Esophagus muscularis mucosa (tissue), 4 donors: ENCODE measurements at regions not wholly inside any gene's neighbourhood (a gene's known extent, or its start where the extent isn't known, plus 50 kb on each side); places are given as distances from the start of the nearest gene placed in this dataset.

Experiments
- DNase-seq: peaks from one replicate; pipeline ENCODE4 v3.0.0-alpha.2; 2017; ENCODE audit errors: extremely low spot score
- H3K27ac ChIP-seq, 4 donors: fragments of 200-600 bp; sonication (generic); replicated peaks in 1 of 4; 1 replicate in 3 of 4; 2 replicates in 1 of 4; pipeline ENCODE4 v1.5.1; 2016 to 2019; ENCODE audit warnings: mild to moderate bottlenecking in 1 of 4
- H3K27me3 ChIP-seq, 4 donors: fragments of 200-600 bp; sonication (generic); one replicate each; pipeline versions ENCODE4 v1.5.1 to v1.6.0; 2016 to 2019
- H3K36me3 ChIP-seq, 4 donors: fragments of 200-600 bp; sonication (generic); one replicate each; pipeline ENCODE4 v1.5.1; 2016 to 2019
- H3K4me1 ChIP-seq, 4 donors: fragments of 200-600 bp; sonication (generic); one replicate each; pipeline ENCODE4 v1.5.1; 2016 to 2019
- H3K4me3 ChIP-seq, 4 donors: fragments of 200-600 bp; sonication (generic); 1 replicate in 2 of 4; 2 replicates in 2 of 4; pipeline ENCODE4 v1.5.1; 2016 to 2019; ENCODE audit warnings: mild to moderate bottlenecking in 4 of 4, moderate library complexity in 1 of 4
- H3K9me3 ChIP-seq, 4 donors: fragments of 200-600 bp; sonication (generic); 1 replicate in 3 of 4; 2 replicates in 1 of 4; pipeline ENCODE4 v1.5.1; 2016 to 2019
- EP300 ChIP-seq: sonication (generic); formaldehyde crosslinking; IDR thresholded peaks from one replicate; pipeline ENCODE4 v1.6.1; 2017; ENCODE audit warnings: antibody characterized with exemption
- POLR2A ChIP-seq: fragments of 450-650 bp; IDR thresholded peaks from one replicate; pipeline ENCODE4 v1.6.1; 2017; ENCODE audit warnings: antibody characterized with exemption, moderate library complexity, mild to moderate bottlenecking, low read depth
- POLR2AphosphoS5 ChIP-seq, 2 donors: sonication (generic); formaldehyde crosslinking; IDR thresholded peaks; one replicate each; pipeline ENCODE4 v1.6.1; 2017; ENCODE audit warnings: antibody characterized with exemption in 2 of 2
- WGBS: methylation state at CpG from one replicate; pipeline ENCODE4 v1.1.5; 2018; 5-methylcytosine and 5-hydroxymethylcytosine counted together
- intact Hi-C: fragments of 100-400 bp; cut with DNase I; formaldehyde crosslinking; loops from one replicate; pipeline ENCODE4 v1.15.1; 2023
- TF ChIP-seq, protein P1 (sequence below), 3 experiments: fragments of 200-600 bp in 2 of 3; fragments of 450-650 bp in 1 of 3; sonication (generic) in 2 of 3; IDR thresholded peaks; one replicate each; pipeline ENCODE4 v1.5.1; 2017 to 2019; ENCODE audit warnings: antibody characterized with exemption in 3 of 3, mild to moderate bottlenecking in 2 of 3, moderate library complexity in 1 of 3

DNA sequence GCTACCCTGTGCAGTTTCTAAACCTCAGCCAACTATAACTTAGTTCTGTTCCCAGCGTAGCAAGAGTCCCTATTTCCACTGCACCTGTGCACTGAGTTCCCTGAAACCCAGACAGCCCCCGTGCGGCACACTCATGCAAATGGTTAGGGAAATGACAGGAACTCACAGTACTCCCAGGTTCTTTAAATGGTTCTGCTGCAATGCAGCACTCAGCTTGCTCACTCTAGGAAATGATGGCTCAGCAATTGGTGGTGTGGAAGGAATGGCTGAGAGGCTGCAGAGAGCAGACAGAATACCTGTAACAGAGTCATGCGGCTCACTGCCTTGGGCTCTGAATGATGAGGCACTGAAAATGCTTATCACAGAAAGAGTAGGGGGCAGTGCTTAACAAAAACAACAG is 143.0 kb downstream of the RAD51AP2 start:
- DNase-seq: no peak
- no peaks in the 10 kb centered on the region for H3K4me1 ChIP-seq
- H3K4me3 ChIP-seq: no peak overlapping the region
- H3K9me3 ChIP-seq: no peaks in the 10 kb centered on the region
- H3K27me3 ChIP-seq: no peaks in the 10 kb centered on the region
- no peak overlapping the region for H3K27ac ChIP-seq
- intact Hi-C loops: no loop called here
- TF ChIP-seq POLR2AphosphoS5 (IDR thresholded peaks at IDR 0.05) (no peak), POLR2A (no peak), EP300 (no peak)
- TF ChIP-seq, protein P1, sequence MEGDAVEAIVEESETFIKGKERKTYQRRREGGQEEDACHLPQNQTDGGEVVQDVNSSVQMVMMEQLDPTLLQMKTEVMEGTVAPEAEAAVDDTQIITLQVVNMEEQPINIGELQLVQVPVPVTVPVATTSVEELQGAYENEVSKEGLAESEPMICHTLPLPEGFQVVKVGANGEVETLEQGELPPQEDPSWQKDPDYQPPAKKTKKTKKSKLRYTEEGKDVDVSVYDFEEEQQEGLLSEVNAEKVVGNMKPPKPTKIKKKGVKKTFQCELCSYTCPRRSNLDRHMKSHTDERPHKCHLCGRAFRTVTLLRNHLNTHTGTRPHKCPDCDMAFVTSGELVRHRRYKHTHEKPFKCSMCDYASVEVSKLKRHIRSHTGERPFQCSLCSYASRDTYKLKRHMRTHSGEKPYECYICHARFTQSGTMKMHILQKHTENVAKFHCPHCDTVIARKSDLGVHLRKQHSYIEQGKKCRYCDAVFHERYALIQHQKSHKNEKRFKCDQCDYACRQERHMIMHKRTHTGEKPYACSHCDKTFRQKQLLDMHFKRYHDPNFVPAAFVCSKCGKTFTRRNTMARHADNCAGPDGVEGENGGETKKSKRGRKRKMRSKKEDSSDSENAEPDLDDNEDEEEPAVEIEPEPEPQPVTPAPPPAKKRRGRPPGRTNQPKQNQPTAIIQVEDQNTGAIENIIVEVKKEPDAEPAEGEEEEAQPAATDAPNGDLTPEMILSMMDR (IDR thresholded peaks at IDR 0.05): no peak
- H3K36me3 ChIP-seq: no peaks in the 10 kb centered on the region
- WGBS: 78% methylated on average over 4 of the region's 4 CpGs

GRCh38 chr2:17373741-17374140 is 144.5 kb downstream of the RAD51AP2 start:
- intact Hi-C loops: no loop called here
- 83% methylated on average over 1 of the region's 1 CpG for WGBS

GRCh38 chr2:17373041-17373440 is 145.2 kb downstream of the RAD51AP2 start:
- H3K36me3 ChIP-seq: no peaks in the 10 kb centered on the region
- intact Hi-C loops: no loop called here

More at GRCh38 chr2:17373741-17374140, 144.5 kb downstream of the RAD51AP2 start:
- H3K9me3 ChIP-seq: no peaks in the 10 kb centered on the region
- no peaks in the 10 kb centered on the region for H3K27me3 ChIP-seq
- no peaks in the 10 kb centered on the region for H3K36me3 ChIP-seq
- no peaks in the 10 kb centered on the region for H3K4me1 ChIP-seq
- H3K4me3 ChIP-seq: no peak overlapping the region
- no peak for TF ChIP-seq POLR2AphosphoS5 (IDR thresholded peaks at IDR 0.05)
- TF ChIP-seq, protein P1 (IDR thresholded peaks at IDR 0.05): no peak
- no peak for TF ChIP-seq EP300
- no peak for TF ChIP-seq POLR2A
- H3K27ac ChIP-seq: no peak overlapping the region
- DNase-seq: no peak

GRCh38 chr2:17363846-17364245 is 154.4 kb downstream of the RAD51AP2 start:
- Histone ChIP-seq H3K9me3 (no peaks in the 10 kb centered on the region), H3K4me1 (peaks cover 0 to 6% (median 2%) of the 10 kb centered on the region in 4 donors), H3K27me3 (no peaks in the 10 kb centered on the region), H3K36me3 (no peaks in the 10 kb centered on the region), H3K4me3 (no peak overlapping the region), H3K27ac (no peak overlapping the region)
- TF ChIP-seq EP300: no peak
- TF ChIP-seq POLR2A: no peak
- no peak for TF ChIP-seq POLR2AphosphoS5 (IDR thresholded peaks at IDR 0.05)
- TF ChIP-seq, protein P1 (IDR thresholded peaks at IDR 0.05): no peak
- DNase-seq: no peak
- intact Hi-C loops: no loop called here

More at GRCh38 chr2:17373041-17373440, 145.2 kb downstream of the RAD51AP2 start:
- no peak for TF ChIP-seq POLR2AphosphoS5 (IDR thresholded peaks at IDR 0.05)
- no peak for TF ChIP-seq EP300
- no peak for TF ChIP-seq POLR2A
- TF ChIP-seq, protein P1 (IDR thresholded peaks at IDR 0.05): no peak
- H3K27me3 ChIP-seq: no peaks in the 10 kb centered on the region
- no peak overlapping the region for H3K27ac ChIP-seq
- no peaks in the 10 kb centered on the region for H3K9me3 ChIP-seq
- no peak overlapping the region for H3K4me3 ChIP-seq
- 81% methylated on average over 3 of the region's 3 CpGs for WGBS
- H3K4me1 ChIP-seq: no peaks in the 10 kb centered on the region
- no peak for DNase-seq

DNA sequence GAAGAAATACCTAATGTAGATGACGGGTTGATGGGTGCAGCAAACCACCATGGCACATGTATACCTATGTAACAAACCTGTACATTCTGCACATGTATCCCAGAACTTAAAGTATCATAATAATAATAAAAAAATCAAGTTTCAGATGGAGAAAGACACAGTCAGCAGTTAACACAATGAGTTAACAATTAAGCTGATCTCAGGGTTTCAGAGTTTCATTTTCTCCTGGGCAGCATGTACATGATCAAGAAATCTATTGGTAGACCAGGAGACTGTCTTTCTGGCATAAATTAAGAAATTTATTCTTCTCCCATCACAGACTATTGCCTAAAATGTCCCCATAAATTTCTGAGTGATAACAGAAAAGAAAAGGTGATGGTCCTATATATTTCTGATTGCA is 155.3 kb downstream of the RAD51AP2 start:
- Histone ChIP-seq H3K4me3 (no peak overlapping the region), H3K27me3 (no peaks in the 10 kb centered on the region), H3K36me3 (no peaks in the 10 kb centered on the region), H3K4me1 (peaks cover 0 to 6% (median 2%) of the 10 kb centered on the region in 4 donors), H3K27ac (no peak overlapping the region), H3K9me3 (no peaks in the 10 kb centered on the region)
- intact Hi-C loops: no loop called here
- no peak for DNase-seq
- 96% methylated on average over 1 of the region's 1 CpG for whole genome bisulfite sequencing
- TF ChIP-seq, protein P1 (IDR thresholded peaks at IDR 0.05): no peak
- no peak for TF ChIP-seq POLR2AphosphoS5 (IDR thresholded peaks at IDR 0.05)
- no peak for TF ChIP-seq EP300
- no peak for TF ChIP-seq POLR2A
